ENCODE measurements at regions not wholly inside any gene's neighbourhood (a gene's known extent, or its start where the extent isn't known, plus 50 kb on each side); places are given as distances from the start of the nearest gene placed in this dataset.

DNA sequence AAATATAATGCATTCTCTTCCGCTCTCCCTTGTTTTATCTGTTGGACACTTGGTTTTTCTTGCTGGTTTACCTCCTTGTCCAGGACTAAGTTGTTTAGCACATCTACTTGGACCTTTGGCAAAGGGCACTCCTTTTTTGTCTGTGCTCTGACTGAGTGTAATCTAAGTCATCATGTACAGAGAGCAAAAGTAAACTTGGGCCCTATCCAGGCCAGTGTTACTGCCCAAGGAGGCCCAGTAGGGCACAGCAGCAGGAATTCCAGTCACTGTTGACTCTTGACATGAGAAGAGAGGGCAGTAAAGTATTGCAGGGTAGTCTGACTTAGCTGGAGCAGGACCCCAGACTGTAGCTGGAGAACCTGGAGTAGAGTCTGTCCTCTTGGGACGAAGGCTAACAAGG is 445.5 kb downstream of the ZIC3 start:
- no peaks in the 10 kb centered on the region for H3K36me3 ChIP-seq
- H3K27me3 ChIP-seq: no peaks in the 10 kb centered on the region
- TF ChIP-seq, protein P1, sequence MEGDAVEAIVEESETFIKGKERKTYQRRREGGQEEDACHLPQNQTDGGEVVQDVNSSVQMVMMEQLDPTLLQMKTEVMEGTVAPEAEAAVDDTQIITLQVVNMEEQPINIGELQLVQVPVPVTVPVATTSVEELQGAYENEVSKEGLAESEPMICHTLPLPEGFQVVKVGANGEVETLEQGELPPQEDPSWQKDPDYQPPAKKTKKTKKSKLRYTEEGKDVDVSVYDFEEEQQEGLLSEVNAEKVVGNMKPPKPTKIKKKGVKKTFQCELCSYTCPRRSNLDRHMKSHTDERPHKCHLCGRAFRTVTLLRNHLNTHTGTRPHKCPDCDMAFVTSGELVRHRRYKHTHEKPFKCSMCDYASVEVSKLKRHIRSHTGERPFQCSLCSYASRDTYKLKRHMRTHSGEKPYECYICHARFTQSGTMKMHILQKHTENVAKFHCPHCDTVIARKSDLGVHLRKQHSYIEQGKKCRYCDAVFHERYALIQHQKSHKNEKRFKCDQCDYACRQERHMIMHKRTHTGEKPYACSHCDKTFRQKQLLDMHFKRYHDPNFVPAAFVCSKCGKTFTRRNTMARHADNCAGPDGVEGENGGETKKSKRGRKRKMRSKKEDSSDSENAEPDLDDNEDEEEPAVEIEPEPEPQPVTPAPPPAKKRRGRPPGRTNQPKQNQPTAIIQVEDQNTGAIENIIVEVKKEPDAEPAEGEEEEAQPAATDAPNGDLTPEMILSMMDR (IDR thresholded peaks at IDR 0.05; ENCODE audit: low read depth, low read length): no peak
- no peak for DNase-seq
- no peak overlapping the region for H3K4me3 ChIP-seq (ENCODE audit: low read depth, low read length)
- no peaks in the 10 kb centered on the region for H3K9me3 ChIP-seq
- no peaks in the 10 kb centered on the region for H3K4me1 ChIP-seq

- no peak for DNase-seq
- no peaks in the 10 kb centered on the region for H3K27me3 ChIP-seq
- H3K9me3 ChIP-seq: no peaks in the 10 kb centered on the region
- TF ChIP-seq, protein P1 (IDR thresholded peaks at IDR 0.05; ENCODE audit: low read depth, low read length): no peak
- H3K4me1 ChIP-seq: no peaks in the 10 kb centered on the region
- no peaks in the 10 kb centered on the region for H3K36me3 ChIP-seq
- H3K4me3 ChIP-seq (ENCODE audit: low read depth, low read length): no peak overlapping the region
Observed at GRCh38 chrX:138014577-138014976, 448.6 kb downstream of the ZIC3 start.

- no peaks in the 10 kb centered on the region for H3K27me3 ChIP-seq
- no peak overlapping the region for H3K4me3 ChIP-seq (ENCODE audit: low read depth, low read length)
- TF ChIP-seq, protein P1 (IDR thresholded peaks at IDR 0.05; ENCODE audit: low read depth, low read length): no peak
- no peaks in the 10 kb centered on the region for H3K9me3 ChIP-seq
- no peaks in the 10 kb centered on the region for H3K4me1 ChIP-seq
- H3K36me3 ChIP-seq: no peaks in the 10 kb centered on the region
- DNase-seq: no peak
Observed at GRCh38 chrX:138018145-138018799, 452.3 kb downstream of the ZIC3 start.

GRCh38 chrX:138020941-138021340 is 455.0 kb downstream of the ZIC3 start:
- no peaks in the 10 kb centered on the region for H3K9me3 ChIP-seq
- H3K36me3 ChIP-seq: no peaks in the 10 kb centered on the region
- TF ChIP-seq, protein P1 (IDR thresholded peaks at IDR 0.05; ENCODE audit: low read depth, low read length): no peak
- no peak for DNase-seq
- H3K27me3 ChIP-seq: no peaks in the 10 kb centered on the region
- no peak overlapping the region for H3K4me3 ChIP-seq (ENCODE audit: low read depth, low read length)
- H3K4me1 ChIP-seq: no peaks in the 10 kb centered on the region

GRCh38 chrX:138026211-138026610 is 460.3 kb downstream of the ZIC3 start:
- no peaks in the 10 kb centered on the region for H3K36me3 ChIP-seq
- H3K4me3 ChIP-seq (ENCODE audit: low read depth, low read length): no peak overlapping the region
- no peak for DNase-seq
- no peaks in the 10 kb centered on the region for H3K27me3 ChIP-seq
- no peaks in the 10 kb centered on the region for H3K4me1 ChIP-seq
- no peaks in the 10 kb centered on the region for H3K9me3 ChIP-seq
- TF ChIP-seq, protein P1 (IDR thresholded peaks at IDR 0.05; ENCODE audit: low read depth, low read length): peak; percentile 47

DNA sequence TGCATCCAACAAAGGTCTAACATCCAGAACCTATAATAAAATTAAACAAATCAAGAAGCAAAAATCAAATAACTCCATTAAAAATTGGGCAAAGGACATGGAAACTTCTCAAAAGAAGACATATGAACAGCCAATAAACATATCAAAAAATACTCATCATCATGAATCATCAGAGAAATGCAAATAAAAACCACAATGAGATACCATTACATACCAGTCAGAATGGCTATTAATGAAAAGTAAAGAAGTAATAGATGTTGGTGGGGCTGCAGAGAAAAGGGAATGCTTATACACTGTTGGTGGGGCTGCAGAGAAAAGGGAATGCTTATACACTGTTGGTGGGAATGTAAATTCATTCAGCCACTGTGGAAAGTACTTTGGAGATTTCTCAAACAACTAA is 465.8 kb downstream of the ZIC3 start:
- H3K36me3 ChIP-seq: no peaks in the 10 kb centered on the region
- H3K9me3 ChIP-seq: no peaks in the 10 kb centered on the region
- no peaks in the 10 kb centered on the region for H3K4me1 ChIP-seq
- DNase-seq: no peak
- no peak overlapping the region for H3K4me3 ChIP-seq (ENCODE audit: low read depth, low read length)
- TF ChIP-seq, protein P1 (IDR thresholded peaks at IDR 0.05; ENCODE audit: low read depth, low read length): no peak
- no peaks in the 10 kb centered on the region for H3K27me3 ChIP-seq
